LoVo (cell line): ENCODE measurements at regions not wholly inside any gene's neighbourhood (a gene's known extent, or its start where the extent isn't known, plus 50 kb on each side); places are given as distances from the start of the nearest gene placed in this dataset.
"Not testable (repeated sequence)": the region's sequence is repeated elsewhere in the genome, so short reads cannot be mapped to it uniquely, and the experiment has no call there.

Experiments
- DNase-seq: peaks from one replicate; pipeline ENCODE4 v3.0.0-alpha.2; 2016; ENCODE audit warnings: low spot score

- DNase-seq = no peak
Measured at GRCh38 chr6:6978731-6979130, 129.0 kb upstream of the RREB1 start.

- no peak for DNase-seq
Measured at GRCh38 chr6:6980999-6981597, 126.7 kb upstream of the RREB1 start.

- DNase-seq = peak; percentile 61
Measured at GRCh38 chr6:6981681-6982322, 126.0 kb upstream of the RREB1 start.

- DNase-seq = no peak
Measured at GRCh38 chr6:6982663-6983062, 125.1 kb upstream of the RREB1 start.

- DNase-seq = peak; percentile 45
Measured at GRCh38 chr6:6984585-6985366, 123.0 kb upstream of the RREB1 start.

GRCh38 chr6:6986344-6986743, 121.4 kb upstream of the RREB1 start:
- DNase-seq = no peak

GRCh38 chr6:6987749-6988148, 120.0 kb upstream of the RREB1 start:
- DNase-seq = no peak

- not testable (repeated sequence) for DNase-seq
Measured at GRCh38 chr6:6990059-6990458, 117.7 kb upstream of the RREB1 start.

- DNase-seq = no peak
Measured at GRCh38 chr6:6993503-6994237, 114.1 kb upstream of the RREB1 start.

- DNase-seq = no peak
Measured at GRCh38 chr6:6994796-6995195, 113.0 kb upstream of the RREB1 start.

- DNase-seq = no peak
Measured at GRCh38 chr6:6995328-6995727, 112.4 kb upstream of the RREB1 start.

- DNase-seq = no peak
Measured at GRCh38 chr6:6996124-6996523, 111.6 kb upstream of the RREB1 start.

- DNase-seq = no peak
Measured at GRCh38 chr6:6997263-6998193, 110.2 kb upstream of the RREB1 start.

- DNase-seq = no peak
Measured at GRCh38 chr6:6998194-6998569, 109.6 kb upstream of the RREB1 start.

- DNase-seq = no peak
Measured at GRCh38 chr6:7000825-7001777, 106.7 kb upstream of the RREB1 start.

GRCh38 chr6:7003041-7003440, 104.7 kb upstream of the RREB1 start:
- no peak for DNase-seq

- no peak for DNase-seq
Measured at GRCh38 chr6:7004581-7005297, 103.0 kb upstream of the RREB1 start.

GRCh38 chr6:7006515-7007191, 101.1 kb upstream of the RREB1 start:
- DNase-seq = no peak

GRCh38 chr6:7008451-7008988, 99.2 kb upstream of the RREB1 start:
- no peak for DNase-seq
